Esophagus (tissue), 2 donors: ENCODE measurements at regions not wholly inside any gene's neighbourhood (a gene's known extent, or its start where the extent isn't known, plus 50 kb on each side); places are given as distances from the start of the nearest gene placed in this dataset.
"Not testable (repeated sequence)": the region's sequence is repeated elsewhere in the genome, so short reads cannot be mapped to it uniquely, and the experiment has no call there.

ENCODE experiments used
- H3K27ac ChIP-seq, 2 donors: one replicate each; pipeline ENCODE4 v1.5.1; 2013; ENCODE audit warnings: low read depth in 2 of 2, mild to moderate bottlenecking in 2 of 2, inconsistent platforms in 1 of 2, low read length in 1 of 2, moderate library complexity in 1 of 2
- H3K27me3 ChIP-seq, 2 donors: one replicate each; pipeline ENCODE4 v1.6.1; 2013; ENCODE audit warnings: low read length in 2 of 2, control low read depth in 1 of 2, mild to moderate bottlenecking in 1 of 2; ENCODE audit not compliant: insufficient read depth in 2 of 2, control insufficient read depth in 1 of 2
- H3K36me3 ChIP-seq, 2 donors: one replicate each; pipeline ENCODE4 v1.6.1; 2013; ENCODE audit warnings: low read length in 1 of 2; ENCODE audit not compliant: control insufficient read depth in 2 of 2, insufficient read depth in 2 of 2
- H3K4me1 ChIP-seq, 2 donors: one replicate each; pipeline ENCODE4 v1.6.1; 2013; ENCODE audit warnings: low read length in 1 of 2; ENCODE audit not compliant: control insufficient read depth in 2 of 2, insufficient read depth in 2 of 2
- H3K4me3 ChIP-seq, 2 donors: one replicate each; pipeline ENCODE4 v1.5.1; 2013; ENCODE audit warnings: low read length in 2 of 2, mild to moderate bottlenecking in 2 of 2, low read depth in 1 of 2, moderate library complexity in 1 of 2
- H3K9me3 ChIP-seq, 2 donors: one replicate each; pipeline ENCODE4 v1.6.1; 2013; ENCODE audit warnings: mild to moderate bottlenecking in 2 of 2, low read depth in 1 of 2, low read length in 1 of 2, moderate library complexity in 1 of 2; ENCODE audit not compliant: control insufficient read depth in 2 of 2, insufficient read depth in 1 of 2
- WGBS, 2 donors: extraction: QIAGEN DNeasy Blood & Tissue Kit; methylation state at CpG; one replicate each; pipeline ENCODE4 v1.1.7; 2013; 5-methylcytosine and 5-hydroxymethylcytosine counted together
- donor health status: healthy with polysubstance abuse.
- donor health status: Bipolar disorder and iron deficiency.

DNA sequence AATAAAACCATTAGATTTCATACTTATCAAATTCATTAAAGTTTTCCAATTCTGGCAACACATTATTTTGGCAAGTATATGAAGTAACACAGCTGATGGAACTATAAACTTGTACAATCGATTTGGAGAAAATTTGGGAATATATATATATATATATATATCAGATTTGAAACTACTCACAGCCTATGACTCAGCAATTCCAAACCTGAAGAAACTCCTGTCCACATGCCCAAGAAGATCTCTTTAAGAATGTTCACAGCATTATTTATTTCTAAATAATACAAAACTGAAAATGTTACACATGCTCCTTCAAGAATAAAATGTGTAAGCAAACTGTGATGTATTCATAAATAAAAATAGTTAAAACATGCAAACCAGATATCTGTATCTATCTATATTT lies 270.1 kb downstream of the TFAP2A start:
- Histone ChIP-seq H3K4me1 (no peaks in the 10 kb centered on the region), H3K27me3 (no peaks in the 10 kb centered on the region), H3K36me3 (no peaks in the 10 kb centered on the region), H3K27ac (no peak overlapping the region), H3K4me3 (no peak overlapping the region), H3K9me3 (no peaks in the 10 kb centered on the region)
- WGBS, 2 donors: 56 to 78% methylated on average over 1 of the region's 1 CpG

GRCh38 chr6:10141746-10142443 lies 273.0 kb downstream of the TFAP2A start:
- Histone ChIP-seq H3K4me3 (no peak overlapping the region), H3K4me1 (no peaks in the 10 kb centered on the region), H3K36me3 (no peaks in the 10 kb centered on the region), H3K9me3 (no peaks in the 10 kb centered on the region), H3K27ac (no peak overlapping the region), H3K27me3 (no peaks in the 10 kb centered on the region)
- 66 to 67% methylated on average over 3 of the region's 3 CpGs for WGBS, 2 donors

DNA sequence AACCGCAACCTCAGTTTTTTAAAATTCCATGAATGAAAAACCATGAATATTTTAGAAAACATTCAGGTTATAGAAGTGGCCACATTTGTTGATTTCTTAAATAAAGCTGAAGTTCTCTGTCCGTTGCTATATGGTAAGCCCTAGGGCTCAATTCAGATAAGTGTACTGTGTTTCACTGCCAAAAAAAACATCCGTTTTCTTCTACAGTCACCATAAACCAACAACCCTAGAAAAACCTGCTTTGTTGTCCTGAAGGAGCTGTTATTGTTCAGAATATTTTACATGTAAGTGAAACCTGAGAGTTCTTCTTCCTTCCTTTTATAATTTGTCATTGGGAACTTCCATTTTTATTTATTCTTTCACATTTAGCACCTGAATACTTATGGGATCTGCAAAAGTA lies 274.1 kb downstream of the TFAP2A start:
- H3K4me1 ChIP-seq: no peaks in the 10 kb centered on the region
- H3K27ac ChIP-seq: no peak overlapping the region
- no peaks in the 10 kb centered on the region for H3K9me3 ChIP-seq
- WGBS, 2 donors: 48 to 49% methylated on average over 3 of the region's 3 CpGs
- H3K27me3 ChIP-seq: no peaks in the 10 kb centered on the region
- H3K36me3 ChIP-seq: no peaks in the 10 kb centered on the region
- H3K4me3 ChIP-seq: no peak overlapping the region

DNA sequence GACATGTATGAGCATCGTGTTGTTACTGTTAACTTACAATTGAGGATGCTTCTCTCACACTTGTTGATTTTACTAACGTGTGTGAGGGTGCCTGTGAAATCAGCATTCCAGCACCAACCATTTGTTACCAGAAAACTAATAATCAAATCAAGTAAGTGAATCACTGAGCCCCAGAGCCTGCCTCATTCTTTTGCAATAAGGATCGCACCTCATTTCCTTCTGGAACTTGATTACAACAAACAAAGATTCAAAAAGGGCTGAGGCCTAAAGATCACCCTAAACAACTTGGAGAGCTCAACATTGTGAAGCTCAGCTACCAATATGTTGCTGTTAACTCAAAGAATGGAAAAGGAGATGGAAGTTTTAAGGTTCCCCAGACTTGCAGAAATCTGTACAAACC lies 274.7 kb downstream of the TFAP2A start:
- Histone ChIP-seq H3K27ac (no peak overlapping the region), H3K36me3 (no peaks in the 10 kb centered on the region), H3K27me3 (no peaks in the 10 kb centered on the region), H3K9me3 (no peaks in the 10 kb centered on the region), H3K4me3 (no peak overlapping the region), H3K4me1 (no peaks in the 10 kb centered on the region)
- 61 to 66% methylated on average over 3 of the region's 3 CpGs for WGBS, 2 donors

GRCh38 chr6:10138917-10139316 lies 276.0 kb downstream of the TFAP2A start:
- 76 to 85% methylated on average over 3 of the region's 3 CpGs for WGBS, 2 donors
- Histone ChIP-seq H3K4me3 (no peak overlapping the region), H3K27ac (no peak overlapping the region), H3K27me3 (no peaks in the 10 kb centered on the region), H3K36me3 (no peaks in the 10 kb centered on the region), H3K9me3 (no peaks in the 10 kb centered on the region), H3K4me1 (no peaks in the 10 kb centered on the region)

GRCh38 chr6:10136636-10137035 lies 278.2 kb downstream of the TFAP2A start:
- Histone ChIP-seq H3K4me3 (no peak overlapping the region), H3K36me3 (no peaks in the 10 kb centered on the region), H3K27me3 (no peaks in the 10 kb centered on the region), H3K9me3 (no peaks in the 10 kb centered on the region), H3K27ac (no peak overlapping the region), H3K4me1 (no peaks in the 10 kb centered on the region)
- WGBS, 2 donors: 70 to 86% methylated on average over 7 of the region's 7 CpGs

GRCh38 chr6:10134185-10134584 lies 280.7 kb downstream of the TFAP2A start:
- not testable (repeated sequence) for H3K27ac ChIP-seq, H3K36me3 ChIP-seq, H3K4me1 ChIP-seq, H3K9me3 ChIP-seq, H3K27me3 ChIP-seq, H3K4me3 ChIP-seq
- 83 to 88% methylated on average over 14 of the region's 14 CpGs for WGBS, 2 donors

DNA sequence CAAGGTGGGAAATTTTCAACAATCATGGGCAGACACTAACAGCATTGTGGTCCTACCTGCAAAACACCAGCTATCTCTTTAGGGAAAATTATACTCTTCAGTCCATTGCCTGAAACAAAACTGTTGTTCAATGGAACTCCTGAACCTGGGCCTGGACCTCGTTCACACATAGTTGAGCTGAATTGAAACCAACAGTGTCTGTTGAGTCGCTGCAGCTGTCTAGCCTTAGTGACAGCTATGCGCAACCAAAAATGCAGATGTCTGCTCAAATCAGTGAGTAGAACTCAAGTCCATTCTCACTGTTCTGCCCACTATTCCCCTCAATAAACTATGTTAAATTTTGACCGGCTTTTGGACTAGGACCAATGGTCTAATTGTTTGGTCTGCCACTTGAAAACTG lies 286.2 kb downstream of the TFAP2A start:
- H3K27ac ChIP-seq: no peak overlapping the region
- 84 to 86% methylated on average over 4 of the region's 4 CpGs for WGBS, 2 donors
- no peak overlapping the region for H3K4me3 ChIP-seq
- no peaks in the 10 kb centered on the region for H3K9me3 ChIP-seq
- H3K36me3 ChIP-seq: no peaks in the 10 kb centered on the region
- H3K4me1 ChIP-seq: no peaks in the 10 kb centered on the region
- no peaks in the 10 kb centered on the region for H3K27me3 ChIP-seq

GRCh38 chr6:10122164-10122563 lies 292.7 kb downstream of the TFAP2A start:
- no peaks in the 10 kb centered on the region for H3K36me3 ChIP-seq
- 53 to 59% methylated on average over 1 of the region's 1 CpG for WGBS, 2 donors
- H3K27ac ChIP-seq: no peak overlapping the region
- H3K27me3 ChIP-seq: no peaks in the 10 kb centered on the region
- no peak overlapping the region for H3K4me3 ChIP-seq
- H3K9me3 ChIP-seq: peaks cover 0 to 4% of the 10 kb centered on the region in 2 donors
- H3K4me1 ChIP-seq: no peaks in the 10 kb centered on the region

DNA sequence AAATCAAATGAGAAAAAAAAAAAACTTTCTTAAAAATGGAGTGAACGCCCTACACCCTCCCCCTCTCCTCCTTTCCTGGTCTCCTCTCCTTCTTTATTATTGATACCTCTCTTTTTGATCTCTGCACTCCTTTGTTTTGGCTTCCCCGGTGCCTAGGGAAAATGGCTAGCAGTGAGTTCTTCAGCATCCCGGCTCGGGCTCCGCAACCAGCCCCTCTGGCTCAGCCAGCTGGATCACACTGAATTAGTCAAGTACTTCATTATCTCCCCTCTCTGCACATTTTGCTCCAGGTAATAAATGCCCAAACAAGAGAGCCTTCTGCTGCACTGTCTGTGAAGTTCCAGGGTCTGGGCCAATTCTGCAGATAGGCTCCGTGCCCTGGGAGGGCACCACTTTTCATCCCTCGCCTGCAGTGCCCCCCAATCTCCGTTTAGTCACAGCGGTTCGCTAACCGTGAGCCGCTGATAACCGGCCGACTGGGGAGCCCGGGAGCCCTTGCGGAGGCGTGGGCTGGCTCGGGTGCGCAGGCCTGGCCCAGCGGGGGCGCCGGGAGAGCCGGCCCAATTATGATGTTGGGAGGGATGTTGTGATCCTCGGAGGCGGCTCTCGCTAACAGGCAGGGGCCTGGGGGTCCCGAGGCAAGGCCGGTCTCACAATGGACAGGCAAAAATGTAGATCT lies 301.9 kb downstream of the TFAP2A start:
- H3K27me3 ChIP-seq: no peaks in the 10 kb centered on the region
- no peak overlapping the region for H3K27ac ChIP-seq
- no peaks in the 10 kb centered on the region for H3K4me1 ChIP-seq
- no peak overlapping the region for H3K4me3 ChIP-seq
- WGBS, 2 donors: 38 to 49% methylated on average over 28 of the region's 28 CpGs
- H3K36me3 ChIP-seq: no peaks in the 10 kb centered on the region
- H3K9me3 ChIP-seq: no peaks in the 10 kb centered on the region
